ENCODE measurements at regions not wholly inside any gene's neighbourhood (a gene's known extent, or its start where the extent isn't known, plus 50 kb on each side); places are given as distances from the start of the nearest gene placed in this dataset.

GRCh38 chr1:13900583-13900982 lies 200.6 kb downstream of the PRDM2 start:
- TF ChIP-seq MAX (IDR thresholded peaks at IDR 0.05) = no peak

- TF ChIP-seq ZBTB7A (IDR thresholded peaks at IDR 0.05; ENCODE audit: low read depth) = no peak
- TF ChIP-seq TCF12 (IDR thresholded peaks at IDR 0.05; ENCODE audit: low read depth) = no peak
- no peak for TF ChIP-seq USF1 (IDR thresholded peaks at IDR 0.05)
- no peak for TF ChIP-seq MAX (IDR thresholded peaks at IDR 0.05)
These were observed 201.1 kb downstream of the PRDM2 start for GRCh38 chr1:13901039-13901438.

GRCh38 chr1:13901597-13901996 lies 201.6 kb downstream of the PRDM2 start:
- TF ChIP-seq YY1 (IDR thresholded peaks at IDR 0.05; ENCODE audit: low read depth) (no peak), REST (IDR thresholded peaks at IDR 0.05; ENCODE audit: low read depth) (no peak), NFIC (IDR thresholded peaks at IDR 0.05) (no peak), USF1 (IDR thresholded peaks at IDR 0.05) (no peak), CREB1 (IDR thresholded peaks at IDR 0.05; ENCODE audit: low read depth) (no peak), ZBTB7A (IDR thresholded peaks at IDR 0.05; ENCODE audit: low read depth) (no peak), TEAD4 (IDR thresholded peaks at IDR 0.05) (no peak), MAX (IDR thresholded peaks at IDR 0.05) (no peak), TAF1 (IDR thresholded peaks at IDR 0.05; ENCODE audit: low read depth) (no peak), FOXM1 (IDR thresholded peaks at IDR 0.05; ENCODE audit: borderline replicate concordance, low read depth) (no peak), RAD21 (IDR thresholded peaks at IDR 0.05; ENCODE audit: low read depth) (no peak), EGR1 (IDR thresholded peaks at IDR 0.05) (no peak), EP300 (IDR thresholded peaks at IDR 0.05; ENCODE audit: borderline replicate concordance) (no peak), TCF12 (IDR thresholded peaks at IDR 0.05; ENCODE audit: low read depth) (no peak)

GRCh38 chr1:13908128-13908527 lies 208.1 kb downstream of the PRDM2 start:
- no peak for TF ChIP-seq RAD21 (IDR thresholded peaks at IDR 0.05; ENCODE audit: low read depth)
- no peak for TF ChIP-seq MAX (IDR thresholded peaks at IDR 0.05)

GRCh38 chr1:13911697-13912619 lies 212.0 kb downstream of the PRDM2 start:
- no peak for TF ChIP-seq EP300 (IDR thresholded peaks at IDR 0.05; ENCODE audit: borderline replicate concordance)
- no peak for TF ChIP-seq NFIC (IDR thresholded peaks at IDR 0.05)
- no peak for TF ChIP-seq REST (IDR thresholded peaks at IDR 0.05; ENCODE audit: low read depth)
- no peak for TF ChIP-seq EGR1 (IDR thresholded peaks at IDR 0.05)
- no peak for TF ChIP-seq TAF1 (IDR thresholded peaks at IDR 0.05; ENCODE audit: low read depth)
- TF ChIP-seq TCF12 (IDR thresholded peaks at IDR 0.05; ENCODE audit: low read depth) = no peak
- TF ChIP-seq CEBPB (IDR thresholded peaks at IDR 0.05) = no peak
- no peak for TF ChIP-seq MAX (IDR thresholded peaks at IDR 0.05)
- TF ChIP-seq CREB1 (IDR thresholded peaks at IDR 0.05; ENCODE audit: low read depth) = no peak
- TF ChIP-seq USF1 (IDR thresholded peaks at IDR 0.05) = no peak
- no peak for TF ChIP-seq YY1 (IDR thresholded peaks at IDR 0.05; ENCODE audit: low read depth)
- TF ChIP-seq TEAD4 (IDR thresholded peaks at IDR 0.05) = no peak
- TF ChIP-seq ZBTB7A (IDR thresholded peaks at IDR 0.05; ENCODE audit: low read depth) = no peak
- no peak for TF ChIP-seq FOXM1 (IDR thresholded peaks at IDR 0.05; ENCODE audit: borderline replicate concordance, low read depth)
- no peak for TF ChIP-seq RAD21 (IDR thresholded peaks at IDR 0.05; ENCODE audit: low read depth)
